ENCODE measurements at regions not wholly inside any gene's neighbourhood (a gene's known extent, or its start where the extent isn't known, plus 50 kb on each side); places are given as distances from the start of the nearest gene placed in this dataset.
A peak's percentile ranks its signal among the peaks of the same experiment; 100 is the strongest.

DNA sequence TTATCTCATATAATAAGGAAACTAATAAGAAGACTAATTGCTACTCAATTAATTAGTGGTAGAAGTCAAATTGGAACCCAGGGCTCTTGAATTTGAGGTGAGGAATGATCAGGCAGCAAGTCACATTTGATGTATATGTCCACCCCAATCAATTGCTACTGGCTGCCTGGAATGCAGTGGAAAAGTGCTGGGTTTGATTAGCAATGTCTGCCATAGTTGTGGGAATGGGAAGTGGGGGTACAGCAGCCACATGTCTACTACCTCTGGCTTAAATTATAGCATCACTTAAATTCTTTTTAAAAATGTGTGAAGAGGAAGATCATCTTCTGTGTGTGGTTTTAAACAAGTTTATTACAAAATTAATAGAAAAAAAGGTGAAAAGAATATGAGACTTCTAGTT, 50.8 kb upstream of the NAV2 start:
- H3K4me2 ChIP-seq (ENCODE audit: low read length), result no peak overlapping the region
- no peaks in the 10 kb centered on the region for H3K9me3 ChIP-seq (ENCODE audit: insufficient read depth, low read depth, low read length)
- no peak overlapping the region for H2AFZ ChIP-seq (ENCODE audit: low read depth, low read length)
- no peak overlapping the region for H3K4me3 Mint-ChIP-seq (ENCODE audit: unreplicated experiment)
- H3K9me3 Mint-ChIP-seq (ENCODE audit: unreplicated experiment), result peaks cover 3% of the 10 kb centered on the region
- no peak for TF ChIP-seq EZH2 (IDR thresholded peaks at IDR 0.05; ENCODE audit: insufficient read depth, low read length)
- TF ChIP-seq CTCF (IDR thresholded peaks at IDR 0.05; ENCODE audit: insufficient read depth, low read depth, low read length), result no peak
- H3K36me3 Mint-ChIP-seq (ENCODE audit: low read depth, unreplicated experiment), result no peaks in the 10 kb centered on the region
- no peaks in the 10 kb centered on the region for H3K79me2 ChIP-seq (ENCODE audit: insufficient read depth, low read length)
- no peak for DNase-seq (ENCODE audit: low read depth)
- peaks cover 12% of the 10 kb centered on the region for H3K4me1 Mint-ChIP-seq (ENCODE audit: low read depth, unreplicated experiment)
- peaks cover 13% of the 10 kb centered on the region for H3K4me1 ChIP-seq (ENCODE audit: insufficient read depth, low read length)
- no peak overlapping the region for H3K9ac ChIP-seq (ENCODE audit: low read length)
- H4K20me1 ChIP-seq (ENCODE audit: insufficient read depth, low read length), result no peaks in the 10 kb centered on the region
- H3K27ac ChIP-seq (ENCODE audit: low read depth, low read length), result no peak overlapping the region
- peaks cover 5% of the 10 kb centered on the region for H3K27me3 Mint-ChIP-seq (ENCODE audit: low read depth, unreplicated experiment)
- no peaks in the 10 kb centered on the region for H3K27me3 ChIP-seq (ENCODE audit: insufficient read depth, low read length)
- FAIRE-seq, result no peak
- H3K4me3 ChIP-seq (ENCODE audit: insufficient read depth, low read depth, low read length), result no peak overlapping the region
- no peaks in the 10 kb centered on the region for H3K36me3 ChIP-seq (ENCODE audit: insufficient read depth, low read length)
- H3K27ac Mint-ChIP-seq (ENCODE audit: unreplicated experiment), result no peak overlapping the region

DNA sequence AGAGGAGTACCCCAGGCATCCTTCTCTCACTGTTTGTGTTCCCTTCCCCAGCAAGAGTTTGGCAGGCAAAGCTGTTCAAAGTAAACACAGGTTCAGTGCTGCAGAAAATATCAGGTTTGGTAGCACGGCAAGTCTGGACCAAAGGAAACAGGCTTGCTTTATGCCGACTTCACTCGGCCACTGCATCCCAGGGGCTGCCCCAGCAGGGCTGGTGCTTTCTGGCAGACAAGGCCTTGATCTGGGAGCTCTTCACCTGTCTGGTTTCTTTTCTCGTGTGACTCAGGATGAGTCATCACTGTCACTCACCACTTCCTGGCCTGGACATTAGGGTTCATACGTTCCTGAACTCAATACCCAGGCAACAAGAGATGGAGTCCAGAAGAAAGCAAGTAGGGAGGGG, 52.6 kb upstream of the NAV2 start:
- Histone ChIP-seq H3K9me3 (ENCODE audit: insufficient read depth, low read depth, low read length) (no peaks in the 10 kb centered on the region), H3K4me3 (ENCODE audit: insufficient read depth, low read depth, low read length) (no peak overlapping the region), H3K79me2 (ENCODE audit: insufficient read depth, low read length) (no peaks in the 10 kb centered on the region), H2AFZ (ENCODE audit: low read depth, low read length) (no peak overlapping the region), H3K27ac (ENCODE audit: low read depth, low read length) (no peak overlapping the region), H3K36me3 (ENCODE audit: insufficient read depth, low read length) (no peaks in the 10 kb centered on the region), H3K4me2 (ENCODE audit: low read length) (peak overlapping the region; percentile 58), H3K4me1 (ENCODE audit: insufficient read depth, low read length) (peaks cover 11% of the 10 kb centered on the region), H3K9ac (ENCODE audit: low read length) (no peak overlapping the region), H3K27me3 (ENCODE audit: insufficient read depth, low read length) (no peaks in the 10 kb centered on the region), H4K20me1 (ENCODE audit: insufficient read depth, low read length) (no peaks in the 10 kb centered on the region)
- Mint-ChIP-seq H3K4me3 (ENCODE audit: unreplicated experiment) (no peak overlapping the region), H3K36me3 (ENCODE audit: low read depth, unreplicated experiment) (no peaks in the 10 kb centered on the region), H3K9me3 (ENCODE audit: unreplicated experiment) (peaks cover 3% of the 10 kb centered on the region), H3K27me3 (ENCODE audit: low read depth, unreplicated experiment) (peaks cover 9% of the 10 kb centered on the region), H3K4me1 (ENCODE audit: low read depth, unreplicated experiment) (peaks cover 10% of the 10 kb centered on the region), H3K27ac (ENCODE audit: unreplicated experiment) (no peak overlapping the region)
- DNase-seq (ENCODE audit: low read depth), result peak; percentile 69
- FAIRE-seq, result no peak
- TF ChIP-seq EZH2 (IDR thresholded peaks at IDR 0.05; ENCODE audit: insufficient read depth, low read length), result no peak
- no peak for TF ChIP-seq CTCF (IDR thresholded peaks at IDR 0.05; ENCODE audit: insufficient read depth, low read depth, low read length)

GRCh38 chr11:19659529-19659928, 53.1 kb upstream of the NAV2 start:
- Histone ChIP-seq H3K27ac (ENCODE audit: low read depth, low read length) (no peak overlapping the region), H3K4me3 (ENCODE audit: insufficient read depth, low read depth, low read length) (no peak overlapping the region), H4K20me1 (ENCODE audit: insufficient read depth, low read length) (no peaks in the 10 kb centered on the region), H3K27me3 (ENCODE audit: insufficient read depth, low read length) (no peaks in the 10 kb centered on the region), H3K4me1 (ENCODE audit: insufficient read depth, low read length) (peaks cover 8% of the 10 kb centered on the region), H3K79me2 (ENCODE audit: insufficient read depth, low read length) (no peaks in the 10 kb centered on the region), H3K9ac (ENCODE audit: low read length) (no peak overlapping the region), H2AFZ (ENCODE audit: low read depth, low read length) (no peak overlapping the region), H3K4me2 (ENCODE audit: low read length) (no peak overlapping the region), H3K36me3 (ENCODE audit: insufficient read depth, low read length) (no peaks in the 10 kb centered on the region), H3K9me3 (ENCODE audit: insufficient read depth, low read depth, low read length) (no peaks in the 10 kb centered on the region)
- Mint-ChIP-seq H3K4me3 (ENCODE audit: unreplicated experiment) (no peak overlapping the region), H3K4me1 (ENCODE audit: low read depth, unreplicated experiment) (peaks cover 5% of the 10 kb centered on the region), H3K9me3 (ENCODE audit: unreplicated experiment) (peaks cover 3% of the 10 kb centered on the region), H3K36me3 (ENCODE audit: low read depth, unreplicated experiment) (no peaks in the 10 kb centered on the region), H3K27ac (ENCODE audit: unreplicated experiment) (no peak overlapping the region), H3K27me3 (ENCODE audit: low read depth, unreplicated experiment) (peaks cover 11% of the 10 kb centered on the region)
- TF ChIP-seq CTCF (IDR thresholded peaks at IDR 0.05; ENCODE audit: insufficient read depth, low read depth, low read length) (no peak), EZH2 (IDR thresholded peaks at IDR 0.05; ENCODE audit: insufficient read depth, low read length) (no peak)
- DNase-seq (ENCODE audit: low read depth) (no peak), FAIRE-seq (no peak)
